ENCODE measurements at regions not wholly inside any gene's neighbourhood (a gene's known extent, or its start where the extent isn't known, plus 50 kb on each side); places are given as distances from the start of the nearest gene placed in this dataset.
A peak's percentile ranks its signal among the peaks of the same experiment; 100 is the strongest.
"Not testable (repeated sequence)": the region's sequence is repeated elsewhere in the genome, so short reads cannot be mapped to it uniquely, and the experiment has no call there.

GRCh38 chr12:107607464-107608392, 77.9 kb upstream of the PWP1 start:
- peak; percentile 34 for DNase-seq (ENCODE audit: extremely low read depth, low read depth, low spot score)

- DNase-seq (ENCODE audit: extremely low read depth, low read depth, low spot score) = not testable (repeated sequence)
Observed at GRCh38 chr12:107608779-107609178, 76.8 kb upstream of the PWP1 start.

GRCh38 chr12:107610021-107610859, 75.4 kb upstream of the PWP1 start:
- no peak for DNase-seq (ENCODE audit: extremely low read depth, low read depth, low spot score)

- no peak for DNase-seq (ENCODE audit: extremely low read depth, low read depth, low spot score)
Observed at GRCh38 chr12:107612508-107612907, 73.1 kb upstream of the PWP1 start.

- no peak for DNase-seq (ENCODE audit: extremely low read depth, low read depth, low spot score)
Observed at GRCh38 chr12:107616941-107617340, 68.7 kb upstream of the PWP1 start.

GRCh38 chr12:107618106-107618505, 67.5 kb upstream of the PWP1 start:
- DNase-seq (ENCODE audit: extremely low read depth, low read depth, low spot score) = no peak

- no peak for DNase-seq (ENCODE audit: extremely low read depth, low read depth, low spot score)
Observed at GRCh38 chr12:107619831-107620230, 65.8 kb upstream of the PWP1 start.

- DNase-seq (ENCODE audit: extremely low read depth, low read depth, low spot score) = no peak
Observed at GRCh38 chr12:107622001-107622400, 63.6 kb upstream of the PWP1 start.

- no peak for DNase-seq (ENCODE audit: extremely low read depth, low read depth, low spot score)
Observed at GRCh38 chr12:107624493-107624892, 61.1 kb upstream of the PWP1 start.

- no peak for DNase-seq (ENCODE audit: extremely low read depth, low read depth, low spot score)
Observed at GRCh38 chr12:107631715-107632114, 53.9 kb upstream of the PWP1 start.

GRCh38 chr12:107632246-107632645, 53.4 kb upstream of the PWP1 start:
- DNase-seq (ENCODE audit: extremely low read depth, low read depth, low spot score) = no peak

GRCh38 chr12:107634530-107634929, 51.1 kb upstream of the PWP1 start:
- DNase-seq (ENCODE audit: extremely low read depth, low read depth, low spot score) = no peak

GRCh38 chr12:107635139-107635538, 50.5 kb upstream of the PWP1 start:
- no peak for DNase-seq (ENCODE audit: extremely low read depth, low read depth, low spot score)
